ENCODE measurements at regions not wholly inside any gene's neighbourhood (a gene's known extent, or its start where the extent isn't known, plus 50 kb on each side); places are given as distances from the start of the nearest gene placed in this dataset.

DNA sequence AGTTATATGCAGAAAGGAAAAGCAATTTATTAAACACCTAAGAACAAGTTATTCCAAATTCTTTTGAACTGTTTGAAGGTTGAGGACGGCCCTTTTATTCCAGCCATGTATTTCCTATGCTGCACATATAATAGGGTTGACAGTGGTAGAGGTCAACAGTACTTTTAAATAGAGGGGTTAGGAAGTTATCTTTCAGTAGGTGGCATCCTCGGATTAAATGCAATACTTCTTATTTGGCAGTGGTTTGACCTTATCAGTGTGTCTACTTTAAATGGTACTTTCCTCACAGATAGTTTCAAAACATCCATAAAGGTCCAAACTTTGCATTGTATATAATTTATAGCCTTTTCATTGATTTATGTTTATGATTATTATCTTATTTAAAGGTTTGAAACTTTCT is 558.7 kb downstream of the TUSC7 start:
- POLR2A ChIA-PET: no interaction called here
- Mint-ChIP-seq H3K9me3 (no peaks in the 10 kb centered on the region), H3K36me3 (ENCODE audit: low read depth) (no peaks in the 10 kb centered on the region), H3K27me3 (no peaks in the 10 kb centered on the region), H3K4me3 (no peak overlapping the region), H3K4me1 (no peaks in the 10 kb centered on the region), H3K27ac (no peak overlapping the region)
- no peak for DNase-seq
- ATAC-seq (ENCODE audit: low read depth): no peak
- TF ChIP-seq, protein P1, sequence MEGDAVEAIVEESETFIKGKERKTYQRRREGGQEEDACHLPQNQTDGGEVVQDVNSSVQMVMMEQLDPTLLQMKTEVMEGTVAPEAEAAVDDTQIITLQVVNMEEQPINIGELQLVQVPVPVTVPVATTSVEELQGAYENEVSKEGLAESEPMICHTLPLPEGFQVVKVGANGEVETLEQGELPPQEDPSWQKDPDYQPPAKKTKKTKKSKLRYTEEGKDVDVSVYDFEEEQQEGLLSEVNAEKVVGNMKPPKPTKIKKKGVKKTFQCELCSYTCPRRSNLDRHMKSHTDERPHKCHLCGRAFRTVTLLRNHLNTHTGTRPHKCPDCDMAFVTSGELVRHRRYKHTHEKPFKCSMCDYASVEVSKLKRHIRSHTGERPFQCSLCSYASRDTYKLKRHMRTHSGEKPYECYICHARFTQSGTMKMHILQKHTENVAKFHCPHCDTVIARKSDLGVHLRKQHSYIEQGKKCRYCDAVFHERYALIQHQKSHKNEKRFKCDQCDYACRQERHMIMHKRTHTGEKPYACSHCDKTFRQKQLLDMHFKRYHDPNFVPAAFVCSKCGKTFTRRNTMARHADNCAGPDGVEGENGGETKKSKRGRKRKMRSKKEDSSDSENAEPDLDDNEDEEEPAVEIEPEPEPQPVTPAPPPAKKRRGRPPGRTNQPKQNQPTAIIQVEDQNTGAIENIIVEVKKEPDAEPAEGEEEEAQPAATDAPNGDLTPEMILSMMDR (IDR thresholded peaks at IDR 0.05): no peak
- intact Hi-C loops (cut with micrococcal nuclease): no loop called here
- CTCF ChIA-PET: no interaction called here

- intact Hi-C loops (cut with micrococcal nuclease): no loop called here
- Mint-ChIP-seq H3K9me3 (peaks cover 3% of the 10 kb centered on the region), H3K27me3 (no peaks in the 10 kb centered on the region), H3K4me3 (no peak overlapping the region), H3K4me1 (no peaks in the 10 kb centered on the region), H3K36me3 (ENCODE audit: low read depth) (no peaks in the 10 kb centered on the region), H3K27ac (no peak overlapping the region)
- ChIA-PET POLR2A (no interaction called here), CTCF (no interaction called here)
- DNase-seq (no peak), ATAC-seq (ENCODE audit: low read depth) (no peak)
- TF ChIP-seq, protein P1 (IDR thresholded peaks at IDR 0.05): no peak
These were observed 562.7 kb downstream of the TUSC7 start for GRCh38 chr3:117272274-117272673.

GRCh38 chr3:117272876-117273523 is 563.4 kb downstream of the TUSC7 start:
- Mint-ChIP-seq H3K27me3 (no peaks in the 10 kb centered on the region), H3K4me3 (no peak overlapping the region), H3K27ac (no peak overlapping the region)

GRCh38 chr3:117277816-117278215 is 568.2 kb downstream of the TUSC7 start:
- Mint-ChIP-seq H3K36me3 (ENCODE audit: low read depth) (no peaks in the 10 kb centered on the region), H3K9me3 (peaks cover 3% of the 10 kb centered on the region), H3K27me3 (no peaks in the 10 kb centered on the region), H3K27ac (no peak overlapping the region), H3K4me3 (no peak overlapping the region), H3K4me1 (no peaks in the 10 kb centered on the region)
- ChIA-PET POLR2A (no interaction called here), CTCF (no interaction called here)
- intact Hi-C loops (cut with micrococcal nuclease): no loop called here
- TF ChIP-seq, protein P1 (IDR thresholded peaks at IDR 0.05): no peak
- DNase-seq: no peak
- ATAC-seq (ENCODE audit: low read depth): no peak

More at GRCh38 chr3:117272876-117273523, 563.4 kb downstream of the TUSC7 start:
- ATAC-seq (ENCODE audit: low read depth): no peak
- Mint-ChIP-seq H3K9me3 (peaks cover 3% of the 10 kb centered on the region), H3K36me3 (ENCODE audit: low read depth) (no peaks in the 10 kb centered on the region), H3K4me1 (no peaks in the 10 kb centered on the region)
- POLR2A ChIA-PET: no interaction called here
- intact Hi-C loops (cut with micrococcal nuclease): no loop called here
- no peak for DNase-seq
- TF ChIP-seq, protein P1 (IDR thresholded peaks at IDR 0.05): no peak
- CTCF ChIA-PET: no interaction called here

- TF ChIP-seq, protein P1 (IDR thresholded peaks at IDR 0.05): no peak
- ATAC-seq (ENCODE audit: low read depth) (no peak), DNase-seq (no peak)
- no peaks in the 10 kb centered on the region for H3K36me3 Mint-ChIP-seq (ENCODE audit: low read depth)
- H3K27me3 Mint-ChIP-seq: no peaks in the 10 kb centered on the region
- H3K9me3 Mint-ChIP-seq: peaks cover 3% of the 10 kb centered on the region
- H3K27ac Mint-ChIP-seq: no peak overlapping the region
- POLR2A ChIA-PET: no interaction called here
- H3K4me3 Mint-ChIP-seq: no peak overlapping the region
- no peaks in the 10 kb centered on the region for H3K4me1 Mint-ChIP-seq
- intact Hi-C loops (cut with micrococcal nuclease): no loop called here
- CTCF ChIA-PET: interaction anchor here (0.6 kb wide), 1 partner anchor 356 kb away, joined by 3 read pairs; no protein-coding TSS in a partner anchor
These were observed 569.0 kb downstream of the TUSC7 start for GRCh38 chr3:117278424-117279190.
